B cell (primary cell): ENCODE measurements at regions not wholly inside any gene's neighbourhood (a gene's known extent, or its start where the extent isn't known, plus 50 kb on each side); places are given as distances from the start of the nearest gene placed in this dataset.

Experiments used
- ATAC-seq: fragments of 200-7000 bp; cut with Tn5 transposase; one replicate; pipeline ENCODE4 v1.10.0; 2021; ENCODE audit warnings: low read depth, mild to moderate bottlenecking, moderate number of reproducible peaks, moderate library complexity
- CTCF ChIA-PET: fragments of 350-600 bp; sonication (Branson Sonifier 250); formaldehyde crosslinking; loops from one replicate; lab custom pipeline; 2021; ENCODE audit warnings: antibody characterized with exemption, inconsistent platforms; lab: Charles Lee
- POLR2A ChIA-PET: fragments of 350-600 bp; sonication (Branson Sonifier 250); formaldehyde crosslinking; loops from one replicate; lab custom pipeline; 2021; ENCODE audit warnings: antibody characterized with exemption; lab: Charles Lee
- DNase-seq: peaks from one replicate; pipeline ENCODE4 v3.0.0; 2013
- H2AFZ ChIP-seq: 2 replicates; pipeline ENCODE4 v1.6.1; 2012; ENCODE audit warnings: mild to moderate bottlenecking, low read depth, low read length; ENCODE audit not compliant: insufficient read depth, poor library complexity, severe bottlenecking
- H3K27ac ChIP-seq, 2 donors: 1 replicate in 1 of 2; 2 replicates in 1 of 2; pipeline ENCODE4 v1.5.1; 2012 to 2013; ENCODE audit warnings: low read length in 2 of 2, mild to moderate bottlenecking in 2 of 2, moderate library complexity in 1 of 2
- H3K27me3 ChIP-seq, 4 experiments: fragments of 200-600 bp in 1 of 4; sonication (generic) in 1 of 4; replicated peaks in 1 of 4; 1 replicate in 2 of 4; 2 replicates in 2 of 4; pipeline versions ENCODE4 v1.6.1 to v1.7.0; 2013 to 2016; ENCODE audit warnings: low read length in 3 of 4, mild to moderate bottlenecking in 2 of 4, mixed read lengths in 1 of 4, moderate library complexity in 1 of 4; ENCODE audit not compliant: insufficient read depth in 4 of 4, control insufficient read depth in 3 of 4; ENCODE audit errors: control extremely low read depth in 1 of 4
- H3K36me3 ChIP-seq, 2 experiments: replicated peaks in 1 of 2; 1 replicate in 1 of 2; 2 replicates in 1 of 2; pipeline versions ENCODE4 v1.6.1 to v1.7.1; 2013; ENCODE audit warnings: low read length in 1 of 2; ENCODE audit not compliant: insufficient read depth in 2 of 2, control insufficient read depth in 1 of 2; ENCODE audit errors: control extremely low read depth in 1 of 2, extremely low read depth in 1 of 2
- H3K4me1 ChIP-seq, 2 donors: fragments of 200-600 bp in 1 of 2; sonication (generic) in 1 of 2; 1 replicate in 1 of 2; 2 replicates in 1 of 2; pipeline versions ENCODE4 v1.5.1 to v1.6.1; 2013 to 2017; ENCODE audit warnings: low read length in 2 of 2; ENCODE audit not compliant: control insufficient read depth in 2 of 2, insufficient read depth in 2 of 2
- H3K4me2 ChIP-seq: replicated peaks from 2 replicates; pipeline ENCODE3; 2012; ENCODE audit warnings: mild to moderate bottlenecking, low read depth, low read length; ENCODE audit not compliant: poor library complexity, severe bottlenecking
- H3K4me3 ChIP-seq, 5 experiments: fragments of 200-600 bp in 1 of 5; sonication (generic) in 1 of 5; 1 replicate in 3 of 5; 2 replicates in 2 of 5; pipeline versions ENCODE4 v1.5.1 to v1.7.0; 2011 to 2016; ENCODE audit warnings: low read length in 4 of 5, mild to moderate bottlenecking in 4 of 5, low read depth in 2 of 5, control low read depth in 1 of 5, moderate library complexity in 1 of 5; ENCODE audit not compliant: insufficient read depth in 1 of 5; ENCODE audit errors: control extremely low read depth in 1 of 5, extremely low read depth in 1 of 5
- H3K79me2 ChIP-seq: fragments of 200-600 bp; sonication (generic); one replicate; pipeline ENCODE4 v1.6.0; 2016; ENCODE audit warnings: low read length; ENCODE audit not compliant: control insufficient read depth, insufficient read depth
- H3K9ac ChIP-seq: fragments of 200-600 bp; sonication (generic); 2 replicates; pipeline ENCODE4 v1.6.1; 2017; ENCODE audit warnings: mild to moderate bottlenecking, low read length, moderate library complexity
- H3K9me3 ChIP-seq, 3 donors: one replicate each; pipeline versions ENCODE4 v1.6.1 to v1.7.1; 2013; ENCODE audit warnings: low read length in 2 of 3; ENCODE audit not compliant: control insufficient read depth in 2 of 3, insufficient read depth in 1 of 3; ENCODE audit errors: control extremely low read depth in 1 of 3
- H4K20me1 ChIP-seq: 2 replicates; pipeline ENCODE4 v1.6.0; 2012; ENCODE audit warnings: mild to moderate bottlenecking, low read length; ENCODE audit not compliant: insufficient read depth, control insufficient read depth, poor library complexity, severe bottlenecking
- H3K27ac Mint-ChIP-seq: one replicate; pipeline ENCODE4 v1.8.0; 2021; ENCODE audit warnings: mixed read lengths
- H3K27me3 Mint-ChIP-seq: one replicate; pipeline ENCODE4 v1.8.0; 2021; ENCODE audit warnings: mixed read lengths
- H3K4me1 Mint-ChIP-seq: one replicate; pipeline ENCODE4 v1.8.0; 2021; ENCODE audit warnings: mixed read lengths
- H3K4me3 Mint-ChIP-seq: one replicate; pipeline ENCODE4 v1.8.0; 2021; ENCODE audit warnings: mixed read lengths
- H3K9me3 Mint-ChIP-seq: one replicate; pipeline ENCODE4 v1.8.0; 2022; ENCODE audit warnings: mixed read lengths; ENCODE audit not compliant: insufficient read depth
- EZH2 ChIP-seq: IDR thresholded peaks from 2 replicates; pipeline ENCODE4 v1.6.1; 2012; ENCODE audit warnings: borderline replicate concordance, low read depth, mild to moderate bottlenecking, moderate library complexity, low read length; ENCODE audit not compliant: insufficient read depth, poor library complexity, severe bottlenecking
- whole genome bisulfite sequencing: methylation state at CpG from one replicate; pipeline ENCODE4 v1.1.5; 2013; ENCODE audit warnings: missing lambda C conversion rate; ENCODE audit not compliant: insufficient coverage; 5-methylcytosine and 5-hydroxymethylcytosine counted together
- intact Hi-C: fragments of 100-400 bp; cut with micrococcal nuclease; formaldehyde crosslinking; loops from one replicate; pipeline ENCODE4 v1.10.0; 2022
- TF ChIP-seq, protein P1 (sequence below): fragments of 200-600 bp; IDR thresholded peaks from one replicate; pipeline ENCODE4 v1.8.0; 2022; ENCODE audit warnings: antibody characterized with exemption, mild to moderate bottlenecking

DNA sequence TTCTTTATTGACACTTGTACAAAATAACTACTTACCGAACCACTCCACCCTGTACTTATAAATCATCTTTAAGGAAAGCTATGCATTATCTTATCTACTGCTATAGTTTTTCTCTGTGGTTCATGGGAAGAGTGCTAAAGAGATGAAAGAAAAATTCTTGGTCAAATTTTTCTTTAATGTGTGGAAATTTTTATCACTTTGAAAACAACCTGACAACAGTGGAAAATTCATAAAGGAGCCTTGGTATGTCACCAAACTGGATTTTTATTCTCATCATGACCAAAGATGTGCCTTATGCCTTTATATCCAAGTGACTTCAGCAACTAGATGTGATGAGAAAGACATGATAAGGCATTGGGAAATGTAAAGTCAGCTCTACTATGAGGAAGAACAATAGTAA is 67.2 kb upstream of the SPP1 start:
- no peak for TF ChIP-seq EZH2
- TF ChIP-seq, protein P1, sequence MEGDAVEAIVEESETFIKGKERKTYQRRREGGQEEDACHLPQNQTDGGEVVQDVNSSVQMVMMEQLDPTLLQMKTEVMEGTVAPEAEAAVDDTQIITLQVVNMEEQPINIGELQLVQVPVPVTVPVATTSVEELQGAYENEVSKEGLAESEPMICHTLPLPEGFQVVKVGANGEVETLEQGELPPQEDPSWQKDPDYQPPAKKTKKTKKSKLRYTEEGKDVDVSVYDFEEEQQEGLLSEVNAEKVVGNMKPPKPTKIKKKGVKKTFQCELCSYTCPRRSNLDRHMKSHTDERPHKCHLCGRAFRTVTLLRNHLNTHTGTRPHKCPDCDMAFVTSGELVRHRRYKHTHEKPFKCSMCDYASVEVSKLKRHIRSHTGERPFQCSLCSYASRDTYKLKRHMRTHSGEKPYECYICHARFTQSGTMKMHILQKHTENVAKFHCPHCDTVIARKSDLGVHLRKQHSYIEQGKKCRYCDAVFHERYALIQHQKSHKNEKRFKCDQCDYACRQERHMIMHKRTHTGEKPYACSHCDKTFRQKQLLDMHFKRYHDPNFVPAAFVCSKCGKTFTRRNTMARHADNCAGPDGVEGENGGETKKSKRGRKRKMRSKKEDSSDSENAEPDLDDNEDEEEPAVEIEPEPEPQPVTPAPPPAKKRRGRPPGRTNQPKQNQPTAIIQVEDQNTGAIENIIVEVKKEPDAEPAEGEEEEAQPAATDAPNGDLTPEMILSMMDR = no peak
- Mint-ChIP-seq H3K27me3 (no peaks in the 10 kb centered on the region), H3K9me3 (no peaks in the 10 kb centered on the region), H3K4me1 (no peaks in the 10 kb centered on the region), H3K27ac (no peak overlapping the region), H3K4me3 (no peak overlapping the region)
- H3K4me2 ChIP-seq = no peak overlapping the region
- no peak overlapping the region for H3K27ac ChIP-seq
- no CpG with 5 or more reads among the region's 1 CpG for WGBS
- no peaks in the 10 kb centered on the region for H4K20me1 ChIP-seq
- H3K4me1 ChIP-seq = no peaks in the 10 kb centered on the region
- H3K4me3 ChIP-seq = no peak overlapping the region
- H3K79me2 ChIP-seq = no peaks in the 10 kb centered on the region
- no peaks in the 10 kb centered on the region for H3K36me3 ChIP-seq
- CTCF ChIA-PET = no interaction called here
- H3K27me3 ChIP-seq = no peaks in the 10 kb centered on the region
- no peak overlapping the region for H2AFZ ChIP-seq
- no peaks in the 10 kb centered on the region for H3K9me3 ChIP-seq
- DNase-seq (no peak), ATAC-seq (no peak)
- intact Hi-C loops = no loop called here
- POLR2A ChIA-PET = no interaction called here
- no peak overlapping the region for H3K9ac ChIP-seq

DNA sequence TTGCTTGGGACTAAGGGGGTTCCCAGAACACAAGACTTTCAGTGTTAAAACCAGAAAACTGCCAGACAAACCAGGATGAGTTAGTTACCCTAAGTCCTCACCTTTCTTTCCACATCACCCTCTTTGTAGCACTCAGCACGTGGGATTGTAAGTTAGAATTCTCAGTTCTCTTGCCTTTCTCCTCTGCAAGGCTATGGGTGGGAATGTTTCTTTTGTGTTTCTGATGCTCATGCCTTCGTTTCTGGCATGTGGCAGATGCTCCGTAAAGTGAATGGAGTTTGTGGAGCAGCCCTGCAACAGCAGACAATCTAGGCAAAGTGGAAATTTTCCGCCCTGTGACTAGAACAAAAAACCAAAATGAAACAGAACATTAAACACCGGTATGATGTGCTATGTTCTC is 64.7 kb upstream of the SPP1 start:
- no peak for DNase-seq
- Histone ChIP-seq H3K9ac (no peak overlapping the region), H3K27ac (no peak overlapping the region), H3K4me3 (no peak overlapping the region), H3K27me3 (peaks cover 0 to 2% (median 0%) of the 10 kb centered on the region in 4 experiments), H4K20me1 (no peaks in the 10 kb centered on the region), H3K79me2 (no peaks in the 10 kb centered on the region), H3K9me3 (no peaks in the 10 kb centered on the region), H3K36me3 (no peaks in the 10 kb centered on the region), H2AFZ (no peak overlapping the region), H3K4me2 (no peak overlapping the region), H3K4me1 (no peaks in the 10 kb centered on the region)
- TF ChIP-seq EZH2 = no peak
- TF ChIP-seq, protein P1 = no peak
- ChIA-PET POLR2A (no interaction called here), CTCF (no interaction called here)
- H3K27ac Mint-ChIP-seq = no peak overlapping the region
- peaks cover 2% of the 10 kb centered on the region for H3K27me3 Mint-ChIP-seq
- H3K9me3 Mint-ChIP-seq = no peaks in the 10 kb centered on the region
- 80% methylated on average over 1 of the region's 5 CpGs for WGBS
- ATAC-seq = no peak
- no peaks in the 10 kb centered on the region for H3K4me1 Mint-ChIP-seq
- H3K4me3 Mint-ChIP-seq = no peak overlapping the region
- intact Hi-C loops = no loop called here
